ENCODE measurements at regions not wholly inside any gene's neighbourhood (a gene's known extent, or its start where the extent isn't known, plus 50 kb on each side); places are given as distances from the start of the nearest gene placed in this dataset.
"Not testable (repeated sequence)": the region's sequence is repeated elsewhere in the genome, so short reads cannot be mapped to it uniquely, and the experiment has no call there.

GRCh38 chr3:34396288-34396687 is 597.9 kb downstream of the PDCD6IP start:
- no peak for DNase-seq

- no peak for DNase-seq
These were observed 598.5 kb downstream of the PDCD6IP start for GRCh38 chr3:34396956-34397355.

- DNase-seq, result no peak
These were observed 601.0 kb downstream of the PDCD6IP start for GRCh38 chr3:34399401-34399800.

- no peak for DNase-seq
These were observed 606.7 kb downstream of the PDCD6IP start for GRCh38 chr3:34405159-34405558.

GRCh38 chr3:34407281-34407680 is 608.9 kb downstream of the PDCD6IP start:
- DNase-seq, result no peak

- no peak for DNase-seq
These were observed 609.7 kb downstream of the PDCD6IP start for GRCh38 chr3:34408088-34408487.

- no peak for DNase-seq
These were observed 613.2 kb downstream of the PDCD6IP start for GRCh38 chr3:34411596-34411995.

GRCh38 chr3:34419801-34420200 is 621.4 kb downstream of the PDCD6IP start:
- DNase-seq, result no peak

GRCh38 chr3:34421762-34422161 is 623.3 kb downstream of the PDCD6IP start:
- DNase-seq, result no peak

GRCh38 chr3:34439796-34440195 is 641.4 kb downstream of the PDCD6IP start:
- DNase-seq, result no peak

- no peak for DNase-seq
These were observed 645.7 kb downstream of the PDCD6IP start for GRCh38 chr3:34444137-34444536.

- DNase-seq, result no peak
These were observed 650.9 kb downstream of the PDCD6IP start for GRCh38 chr3:34449305-34449704.

GRCh38 chr3:34463414-34463813 is 665.0 kb downstream of the PDCD6IP start:
- no peak for DNase-seq

GRCh38 chr3:34464646-34465045 is 666.2 kb downstream of the PDCD6IP start:
- DNase-seq, result no peak

- DNase-seq, result no peak
These were observed 677.4 kb downstream of the PDCD6IP start for GRCh38 chr3:34475851-34476250.

GRCh38 chr3:34483311-34483887 is 685.0 kb downstream of the PDCD6IP start:
- DNase-seq, result no peak

GRCh38 chr3:34504366-34504765 is 705.9 kb downstream of the PDCD6IP start:
- DNase-seq, result no peak

- DNase-seq, result no peak
These were observed 706.3 kb downstream of the PDCD6IP start for GRCh38 chr3:34504775-34505174.

- no peak for DNase-seq
These were observed 710.3 kb downstream of the PDCD6IP start for GRCh38 chr3:34508732-34509131.

- DNase-seq, result no peak
These were observed 713.5 kb downstream of the PDCD6IP start for GRCh38 chr3:34511891-34512290.

- DNase-seq, result not testable (repeated sequence)
These were observed 720.6 kb downstream of the PDCD6IP start for GRCh38 chr3:34519008-34519407.

- DNase-seq, result no peak
These were observed 732.7 kb downstream of the PDCD6IP start for GRCh38 chr3:34531156-34531555.

GRCh38 chr3:34533451-34533850 is 735.0 kb downstream of the PDCD6IP start:
- DNase-seq, result no peak

- no peak for DNase-seq
These were observed 735.6 kb downstream of the PDCD6IP start for GRCh38 chr3:34534013-34534412.

GRCh38 chr3:34544136-34544535 is 745.7 kb downstream of the PDCD6IP start:
- DNase-seq, result no peak

All from GOT3 (cell line).